ENCODE measurements at regions not wholly inside any gene's neighbourhood (a gene's known extent, or its start where the extent isn't known, plus 50 kb on each side); places are given as distances from the start of the nearest gene placed in this dataset.

DNA sequence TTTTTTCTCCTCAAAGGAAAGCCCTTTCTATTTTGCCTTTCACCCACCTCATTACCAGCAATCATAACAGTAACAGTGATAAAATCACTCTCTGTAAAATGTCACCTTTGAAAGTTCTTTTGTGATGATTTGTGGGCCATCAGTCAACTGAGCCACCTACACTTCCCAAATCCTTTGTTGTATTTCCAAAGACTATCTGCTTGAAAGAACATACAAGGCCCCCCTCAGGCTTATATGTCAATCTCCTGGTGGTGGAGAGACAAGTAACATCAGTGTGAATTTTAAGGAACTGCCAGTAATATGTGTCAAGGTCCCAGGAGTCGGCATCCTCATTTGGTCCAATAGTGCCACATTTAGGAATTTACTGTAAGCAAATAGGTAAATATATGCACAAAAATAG is 161.1 kb upstream of the EOMES start:
- DNase-seq (ENCODE audit: insufficient read length, low spot score): no peak
- FAIRE-seq: no peak
- no peak for TF ChIP-seq POLR2A (IDR thresholded peaks at IDR 0.05; ENCODE audit: low read depth, low read length)

- TF ChIP-seq POLR2A (IDR thresholded peaks at IDR 0.05; ENCODE audit: low read depth, low read length): no peak
- FAIRE-seq: no peak
- no peak for DNase-seq (ENCODE audit: insufficient read length, low spot score)
Measured at GRCh38 chr3:27885641-27886040, 163.5 kb upstream of the EOMES start.

GRCh38 chr3:27888562-27888961 is 166.4 kb upstream of the EOMES start:
- no peak for DNase-seq (ENCODE audit: insufficient read length, low spot score)
- no peak for TF ChIP-seq POLR2A (IDR thresholded peaks at IDR 0.05; ENCODE audit: low read depth, low read length)
- FAIRE-seq: no peak

- TF ChIP-seq POLR2A (IDR thresholded peaks at IDR 0.05; ENCODE audit: low read depth, low read length): no peak
- no peak for FAIRE-seq
Measured at GRCh38 chr3:27889745-27890144, 167.6 kb upstream of the EOMES start.

GRCh38 chr3:27900316-27900715 is 178.2 kb upstream of the EOMES start:
- FAIRE-seq: no peak
- TF ChIP-seq POLR2A (IDR thresholded peaks at IDR 0.05; ENCODE audit: low read depth, low read length): no peak

More at GRCh38 chr3:27889745-27890144, 167.6 kb upstream of the EOMES start:
- DNase-seq (ENCODE audit: insufficient read length, low spot score): no peak

DNA sequence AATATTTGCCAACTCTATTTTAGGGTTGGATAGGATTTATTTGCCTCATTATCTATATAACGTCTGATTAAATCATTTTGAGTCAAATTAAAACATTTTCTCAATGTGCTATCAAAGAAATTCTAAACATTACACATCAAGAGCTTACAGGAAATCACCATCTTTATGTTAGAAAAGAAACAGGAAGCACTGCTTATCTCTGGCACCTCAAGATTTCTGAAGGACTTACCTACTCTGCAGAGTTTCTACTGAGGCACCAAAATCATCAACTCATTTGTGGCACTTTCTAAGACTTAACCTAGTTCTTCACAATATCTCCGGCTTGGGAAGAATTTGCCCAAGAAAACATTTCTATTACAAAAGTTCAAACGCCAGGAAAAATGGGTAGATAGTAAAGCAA is 181.3 kb upstream of the EOMES start:
- FAIRE-seq: no peak
- no peak for TF ChIP-seq POLR2A (IDR thresholded peaks at IDR 0.05; ENCODE audit: low read depth, low read length)
- no peak for DNase-seq (ENCODE audit: insufficient read length, low spot score)

More at GRCh38 chr3:27900316-27900715, 178.2 kb upstream of the EOMES start:
- no peak for DNase-seq (ENCODE audit: insufficient read length, low spot score)

DNA sequence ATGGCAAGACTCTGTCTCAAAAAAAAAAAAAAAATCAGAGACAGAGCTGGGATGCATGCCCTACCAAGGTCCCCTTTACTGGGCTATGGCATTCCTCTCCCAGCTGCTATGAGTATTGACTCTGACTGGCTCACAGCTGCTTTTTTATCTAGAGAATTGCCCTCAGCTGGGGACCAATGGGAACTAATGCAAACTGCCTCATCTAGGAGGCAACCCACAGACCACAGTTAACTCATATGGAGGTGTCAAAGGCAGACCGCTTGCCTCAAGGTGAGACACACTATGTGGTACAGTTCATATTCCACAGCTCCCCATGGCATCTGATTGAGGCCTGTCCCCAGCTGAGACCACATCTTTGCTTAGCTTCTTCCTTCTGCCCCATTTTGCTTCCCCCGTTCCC is 183.5 kb upstream of the EOMES start:
- DNase-seq (ENCODE audit: insufficient read length, low spot score) (no peak), FAIRE-seq (no peak)
- TF ChIP-seq POLR2A (IDR thresholded peaks at IDR 0.05; ENCODE audit: low read depth, low read length): no peak

- DNase-seq (ENCODE audit: insufficient read length, low spot score) (no peak), FAIRE-seq (no peak)
- no peak for TF ChIP-seq POLR2A (IDR thresholded peaks at IDR 0.05; ENCODE audit: low read depth, low read length)
Measured at GRCh38 chr3:27907148-27907547, 185.0 kb upstream of the EOMES start.

DNA sequence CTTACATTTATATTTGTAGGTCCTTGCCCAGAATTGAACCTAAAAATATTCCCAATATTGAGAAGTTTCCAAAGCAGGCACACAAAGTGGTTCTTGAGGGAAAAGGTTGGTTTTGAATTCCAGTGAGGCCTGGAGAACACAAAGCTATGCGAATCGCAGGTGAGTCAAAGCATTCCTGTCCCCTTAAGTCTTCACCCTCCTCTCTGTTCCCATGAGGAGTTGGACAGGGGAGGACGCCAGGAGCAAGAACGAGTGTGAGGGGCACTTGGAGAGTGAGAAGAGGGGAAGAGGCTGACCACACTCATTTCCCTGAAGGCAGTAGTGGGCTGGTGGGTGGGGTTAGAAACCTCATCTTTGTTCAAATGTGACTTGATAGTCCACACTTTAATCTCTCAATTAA is 185.8 kb upstream of the EOMES start:
- FAIRE-seq (no peak), DNase-seq (ENCODE audit: insufficient read length, low spot score) (no peak)
- TF ChIP-seq POLR2A (IDR thresholded peaks at IDR 0.05; ENCODE audit: low read depth, low read length): no peak

DNA sequence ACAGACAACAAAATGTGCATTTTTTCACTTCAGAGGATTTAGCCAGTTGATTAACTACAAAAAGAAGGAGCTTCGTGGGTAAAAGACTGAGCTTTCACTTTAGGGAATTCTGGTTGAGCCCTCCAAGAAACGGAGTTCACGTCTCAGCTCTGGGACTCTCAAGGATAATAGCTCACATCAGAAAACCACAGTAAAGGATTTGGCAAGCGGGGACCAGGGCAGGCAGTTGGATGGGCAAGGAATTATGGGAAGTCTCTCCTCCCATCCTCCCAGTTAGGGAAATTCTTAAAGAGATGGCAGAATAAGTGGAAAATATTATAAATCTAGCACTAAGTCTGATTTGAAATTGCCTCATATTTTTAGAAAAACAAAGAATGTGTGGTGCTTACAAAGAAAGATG is 188.3 kb upstream of the EOMES start:
- no peak for DNase-seq (ENCODE audit: insufficient read length, low spot score)
- no peak for FAIRE-seq
- TF ChIP-seq POLR2A (IDR thresholded peaks at IDR 0.05; ENCODE audit: low read depth, low read length): no peak

GRCh38 chr3:27914199-27914598 is 192.1 kb upstream of the EOMES start:
- DNase-seq (ENCODE audit: insufficient read length, low spot score): no peak
- TF ChIP-seq POLR2A (IDR thresholded peaks at IDR 0.05; ENCODE audit: low read depth, low read length): no peak
- no peak for FAIRE-seq

DNA sequence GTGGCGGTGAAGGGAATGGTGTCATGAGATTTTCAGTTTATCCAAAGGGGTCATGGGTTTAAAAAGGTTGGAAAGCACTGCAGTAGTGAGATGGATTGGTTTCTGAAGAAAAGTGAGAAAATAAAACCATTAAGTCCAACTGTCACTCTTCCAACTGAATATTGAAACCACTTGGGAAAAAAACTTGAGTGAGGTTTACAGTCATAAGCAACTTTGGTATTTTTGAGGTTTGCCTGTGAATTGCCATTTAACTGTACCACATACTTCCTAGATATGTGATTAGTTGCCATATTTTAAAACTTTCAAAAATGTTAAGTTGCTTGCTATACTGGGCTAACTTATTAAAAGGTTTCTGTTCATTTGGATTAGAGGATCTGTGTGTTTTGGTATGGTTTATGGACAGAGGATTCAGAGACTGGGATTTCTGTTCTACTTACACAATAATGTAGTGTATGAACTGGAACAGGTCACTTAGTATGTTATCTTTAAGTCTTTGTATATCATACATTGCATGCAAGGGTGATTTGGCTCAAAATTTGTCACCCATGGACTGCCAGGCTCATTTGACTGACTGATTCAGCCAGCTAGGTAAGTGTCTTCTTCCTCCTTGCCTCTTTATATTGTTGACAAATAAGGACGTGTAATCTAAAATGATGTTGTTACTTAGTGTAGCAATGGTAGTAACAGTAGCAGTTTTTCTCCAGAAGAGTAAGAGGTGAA is 201.4 kb upstream of the EOMES start:
- no peak for FAIRE-seq
- no peak for TF ChIP-seq POLR2A (IDR thresholded peaks at IDR 0.05; ENCODE audit: low read depth, low read length)

DNA sequence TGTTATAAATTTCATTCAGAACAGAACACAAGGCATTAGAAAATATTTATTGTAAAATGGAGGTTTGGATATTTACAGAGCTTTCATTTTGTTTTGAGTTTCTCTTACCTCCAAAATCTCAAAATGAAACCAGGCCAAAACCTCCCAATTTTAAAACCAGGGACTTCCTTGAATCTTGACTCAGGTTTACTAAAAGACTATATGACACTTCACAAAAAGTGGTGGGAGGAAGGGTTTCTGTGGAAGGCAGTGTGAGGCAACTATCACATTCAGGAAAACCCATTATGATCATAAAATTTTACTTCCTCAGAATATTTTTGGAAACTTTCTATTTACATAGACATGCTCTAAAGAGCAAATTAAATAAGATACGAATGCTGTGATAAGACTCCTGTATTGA is 205.8 kb upstream of the EOMES start:
- no peak for DNase-seq (ENCODE audit: insufficient read length, low spot score)

More for the DNA sequence above, 201.4 kb upstream of the EOMES start:
- no peak for DNase-seq (ENCODE audit: insufficient read length, low spot score)

DNA sequence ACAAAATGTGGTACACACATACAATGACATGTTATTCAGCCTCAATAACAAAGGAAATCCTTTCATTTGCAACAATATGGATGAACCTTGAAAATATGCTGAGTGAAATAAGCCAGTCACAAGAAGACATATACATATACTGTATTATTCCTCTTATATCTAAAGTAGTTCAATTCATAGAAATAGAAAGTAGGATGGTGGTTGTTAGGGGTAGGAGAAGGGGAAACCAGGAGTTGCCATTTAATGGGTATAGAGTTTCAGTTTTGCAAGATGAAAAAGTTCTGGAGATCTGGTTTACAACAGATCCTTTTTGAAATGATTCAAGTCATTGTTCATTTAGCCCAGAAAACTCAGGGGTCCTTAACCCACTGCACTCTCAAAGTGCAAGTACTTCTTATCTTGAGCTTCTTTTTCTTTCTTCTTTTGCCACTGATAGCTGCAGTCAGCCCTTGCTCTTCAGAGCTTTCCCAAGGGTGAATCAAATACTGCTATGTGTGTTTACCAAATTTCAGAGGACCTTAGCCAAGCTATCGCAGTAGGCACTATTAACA is 208.0 kb upstream of the EOMES start:
- FAIRE-seq: no peak

More for the DNA sequence above, 205.8 kb upstream of the EOMES start:
- no peak for FAIRE-seq
- TF ChIP-seq POLR2A (IDR thresholded peaks at IDR 0.05; ENCODE audit: low read depth, low read length): no peak

GRCh38 chr3:27935492-27935891 is 213.4 kb upstream of the EOMES start:
- FAIRE-seq (no peak), DNase-seq (ENCODE audit: insufficient read length, low spot score) (no peak)
- no peak for TF ChIP-seq POLR2A (IDR thresholded peaks at IDR 0.05; ENCODE audit: low read depth, low read length)

More for the DNA sequence above, 208.0 kb upstream of the EOMES start:
- no peak for DNase-seq (ENCODE audit: insufficient read length, low spot score)
- no peak for TF ChIP-seq POLR2A (IDR thresholded peaks at IDR 0.05; ENCODE audit: low read depth, low read length)
